H1 (cell line): ENCODE measurements at regions not wholly inside any gene's neighbourhood (a gene's known extent, or its start where the extent isn't known, plus 50 kb on each side); places are given as distances from the start of the nearest gene placed in this dataset.

Experiments
- CTCF ChIA-PET: fragments of 300-600 bp; sonication (Branson Sonifier 250); formaldehyde crosslinking; loops from one replicate; lab custom pipeline; 2021; ENCODE audit not compliant: partially characterized antibody; lab: Charles Lee
- POLR2A ChIA-PET: fragments of 300-600 bp; sonication (Branson Sonifier 250); formaldehyde crosslinking; loops from one replicate; lab custom pipeline; 2021; ENCODE audit warnings: inconsistent platforms; ENCODE audit not compliant: partially characterized antibody; lab: Charles Lee
- DNase-seq, 2 experiments: peaks; one replicate each; pipeline versions ENCODE4 v3.0.0 to v3.0.0-alpha.2; 2010 to 2022; ENCODE audit warnings: low spot score in 2 of 2, low read depth in 1 of 2, mixed read lengths in 1 of 2
- FAIRE-seq: peaks from 2 replicates; lab custom pipeline; 2011; peaks lifted over from hg19 to GRCh38; lab: Jason Lieb, UNC
- H2AFZ ChIP-seq: 2 replicates; pipeline ENCODE4 v1.8.1; 2012; ENCODE audit warnings: low read length, inconsistent platforms
- H2AK5ac ChIP-seq: 2 replicates; pipeline ENCODE4 v1.6.1; 2013; ENCODE audit warnings: low read depth, low read length
- H2BK120ac ChIP-seq: replicated peaks from 2 replicates; pipeline ENCODE3; 2013; ENCODE audit warnings: low read depth, low read length, inconsistent platforms
- H2BK12ac ChIP-seq: 2 replicates; pipeline ENCODE4 v1.6.1; 2013; ENCODE audit warnings: low read depth, low read length
- H2BK15ac ChIP-seq: 2 replicates; pipeline ENCODE4 v1.6.1; 2013; ENCODE audit warnings: low read length
- H2BK20ac ChIP-seq: 2 replicates; pipeline ENCODE4 v1.6.1; 2013; ENCODE audit warnings: low read length
- H2BK5ac ChIP-seq: 2 replicates; pipeline ENCODE4 v1.6.1; 2013; ENCODE audit warnings: low read depth, low read length
- H3K14ac ChIP-seq: 2 replicates; pipeline ENCODE4 v1.6.1; 2013; ENCODE audit warnings: inconsistent platforms; ENCODE audit not compliant: insufficient read length
- H3K18ac ChIP-seq: 2 replicates; pipeline ENCODE4 v1.6.1; 2013; ENCODE audit warnings: low read length; ENCODE audit errors: extremely low read depth
- H3K23ac ChIP-seq: 2 replicates; pipeline ENCODE4 v1.6.1; 2013; ENCODE audit warnings: inconsistent platforms; ENCODE audit not compliant: insufficient read length
- H3K23me2 ChIP-seq: 2 replicates; pipeline ENCODE4 v1.6.1; 2013; ENCODE audit warnings: low read depth, low read length
- H3K27ac ChIP-seq: 2 replicates; pipeline ENCODE4 v1.6.1; 2011; ENCODE audit warnings: low read depth, low read length, inconsistent platforms
- H3K27me3 ChIP-seq, 4 experiments: replicated peaks in 1 of 4; 1 replicate in 1 of 4; 2 replicates in 3 of 4; pipeline versions ENCODE4 v1.6.1 to v1.8.1; 2011 to 2013; ENCODE audit warnings: low read length in 3 of 4, mild to moderate bottlenecking in 3 of 4, inconsistent platforms in 2 of 4, mixed read lengths in 2 of 4, moderate library complexity in 1 of 4; ENCODE audit not compliant: control insufficient read depth in 3 of 4, insufficient read depth in 3 of 4; ENCODE audit errors: extremely low read depth in 1 of 4
- H3K36me3 ChIP-seq, 4 experiments: 2 replicates each; pipeline versions ENCODE4 v1.6.1 to v1.8.1; 2011 to 2013; ENCODE audit warnings: mild to moderate bottlenecking in 4 of 4, low read length in 3 of 4, moderate library complexity in 2 of 4, control low read depth in 1 of 4, inconsistent platforms in 1 of 4; ENCODE audit not compliant: insufficient read depth in 4 of 4, control insufficient read depth in 2 of 4
- H3K4ac ChIP-seq: replicated peaks from 2 replicates; pipeline ENCODE3; 2013; ENCODE audit warnings: low read length, low read depth, mixed read lengths, inconsistent platforms; ENCODE audit not compliant: insufficient read length
- H3K4me1 ChIP-seq, 4 experiments: replicated peaks in 1 of 4; 1 replicate in 1 of 4; 2 replicates in 3 of 4; pipeline versions ENCODE4 v1.6.1 to v1.8.1; 2011 to 2013; ENCODE audit warnings: low read length in 3 of 4, inconsistent platforms in 2 of 4, mixed read lengths in 1 of 4; ENCODE audit not compliant: insufficient read depth in 4 of 4, control insufficient read depth in 3 of 4
- H3K4me2 ChIP-seq, 2 experiments: 2 replicates each; pipeline versions ENCODE4 v1.6.1 to v1.8.1; 2011 to 2013; ENCODE audit warnings: low read depth in 2 of 2, low read length in 2 of 2, control low read depth in 1 of 2, inconsistent platforms in 1 of 2, mild to moderate bottlenecking in 1 of 2; ENCODE audit not compliant: insufficient read depth in 1 of 2
- H3K4me3 ChIP-seq, 4 experiments: fragments of 200-600, 300-600 bp in 1 of 4; sonication (generic), shearing (Covaris generic), sonication (Bioruptor Twin) in 1 of 4; 2 replicates each; pipeline versions ENCODE4 v1.5.1 to v1.8.1; 2011 to 2016; ENCODE audit warnings: low read length in 4 of 4, low read depth in 3 of 4, control low read depth in 2 of 4, inconsistent platforms in 2 of 4, mild to moderate bottlenecking in 2 of 4, mixed read lengths in 1 of 4, moderate library complexity in 1 of 4; ENCODE audit not compliant: insufficient read depth in 2 of 4; ENCODE audit errors: extremely low read depth in 1 of 4
- H3K56ac ChIP-seq: replicated peaks from 2 replicates; pipeline ENCODE3; 2013; ENCODE audit warnings: low read depth, mild to moderate bottlenecking, mixed read lengths, low read length, inconsistent platforms; ENCODE audit not compliant: insufficient read length
- H3K79me1 ChIP-seq: 2 replicates; pipeline ENCODE4 v1.6.1; 2013; ENCODE audit warnings: low read depth, low read length, control low read depth
- H3K79me2 ChIP-seq, 2 experiments: 2 replicates each; pipeline versions ENCODE4 v1.6.1 to v1.8.1; 2012 to 2013; ENCODE audit warnings: low read length in 2 of 2, mild to moderate bottlenecking in 2 of 2, inconsistent platforms in 1 of 2; ENCODE audit not compliant: insufficient read depth in 2 of 2, control insufficient read depth in 1 of 2
- H3K9ac ChIP-seq, 4 experiments: replicated peaks in 1 of 4; 1 replicate in 1 of 4; 2 replicates in 3 of 4; pipeline versions ENCODE4 v1.6.1 to v1.8.1; 2011 to 2013; ENCODE audit warnings: low read depth in 3 of 4, low read length in 3 of 4, control low read depth in 2 of 4, mild to moderate bottlenecking in 2 of 4, moderate library complexity in 2 of 4, inconsistent platforms in 1 of 4; ENCODE audit errors: extremely low read depth in 1 of 4
- H3K9me3 ChIP-seq, 2 experiments: 2 replicates each; pipeline versions ENCODE4 v1.6.1 to v1.8.1; 2012 to 2013; ENCODE audit warnings: mild to moderate bottlenecking in 2 of 2, moderate library complexity in 2 of 2, control low read depth in 1 of 2, inconsistent platforms in 1 of 2, low read depth in 1 of 2, low read length in 1 of 2, mixed read lengths in 1 of 2; ENCODE audit not compliant: insufficient read depth in 2 of 2
- H4K20me1 ChIP-seq, 2 experiments: replicated peaks in 1 of 2; 2 replicates each; pipeline versions ENCODE3 to v1.8.1; 2011 to 2013; ENCODE audit warnings: inconsistent platforms in 2 of 2, low read length in 2 of 2, mild to moderate bottlenecking in 1 of 2; ENCODE audit not compliant: insufficient read depth in 2 of 2, control insufficient read depth in 1 of 2
- H4K5ac ChIP-seq: 2 replicates; pipeline ENCODE4 v1.6.1; 2013; ENCODE audit warnings: low read length, low read depth, mixed read lengths, inconsistent platforms; ENCODE audit not compliant: insufficient read length
- H4K8ac ChIP-seq: 2 replicates; pipeline ENCODE4 v1.8.0; 2013; ENCODE audit warnings: mild to moderate bottlenecking, moderate library complexity, low read length, inconsistent platforms; ENCODE audit not compliant: insufficient read depth; ENCODE audit errors: extremely low read depth
- H4K91ac ChIP-seq: replicated peaks from 2 replicates; pipeline ENCODE3; 2013; ENCODE audit warnings: low read length, mixed read lengths, inconsistent platforms; ENCODE audit not compliant: insufficient read length
- CBX8 ChIP-seq: fragments of 300-800, 300-1000 bp; sonication (generic); IDR thresholded peaks from 2 replicates; pipeline ENCODE4 v1.7.1; 2016; ENCODE audit warnings: low read depth, low read length, borderline replicate concordance
- E2F6 ChIP-seq: IDR thresholded peaks from 2 replicates; pipeline ENCODE4 v1.6.1; 2012; ENCODE audit warnings: inconsistent platforms
- GABPA ChIP-seq: IDR thresholded peaks from 2 replicates; pipeline ENCODE4 v1.6.1; 2011; ENCODE audit warnings: mild to moderate bottlenecking, low read length, moderate library complexity, borderline replicate concordance; ENCODE audit not compliant: insufficient read depth
- GTF2F1 ChIP-seq: IDR thresholded peaks from 2 replicates; pipeline ENCODE4 v1.6.1; 2012; ENCODE audit warnings: low read depth, low read length, improper control_type of control experiment, borderline replicate concordance
- HDAC6 ChIP-seq: IDR thresholded peaks from one replicate; pipeline ENCODE4 v1.7.1; 2012; ENCODE audit warnings: low read depth, mild to moderate bottlenecking, inconsistent platforms, low read length, moderate library complexity
- JUND ChIP-seq: IDR thresholded peaks from 2 replicates; pipeline ENCODE4 v1.6.1; 2011; ENCODE audit warnings: mild to moderate bottlenecking, improper control_type of control experiment, low read length
- POLR2A ChIP-seq, 2 experiments: IDR thresholded peaks; 1 replicate in 1 of 2; 2 replicates in 1 of 2; pipeline ENCODE4 v1.6.1; 2011; ENCODE audit warnings: low read depth in 2 of 2, low read length in 2 of 2, mild to moderate bottlenecking in 2 of 2; ENCODE audit errors: control extremely low read depth in 1 of 2
- RBBP5 ChIP-seq: IDR thresholded peaks from 2 replicates; pipeline ENCODE4 v1.7.1; 2012; ENCODE audit warnings: low read depth, mild to moderate bottlenecking, inconsistent platforms, low read length, moderate library complexity, borderline replicate concordance
- SP4 ChIP-seq: IDR thresholded peaks from 2 replicates; pipeline ENCODE4 v1.6.1; 2012; ENCODE audit warnings: low read length, inconsistent platforms
- TAF7 ChIP-seq: optimal IDR thresholded peaks from 2 replicates; pipeline ENCODE3; 2011; ENCODE audit warnings: low read depth, mild to moderate bottlenecking, inconsistent platforms, low read length, moderate library complexity, borderline replicate concordance
- TBP ChIP-seq: IDR thresholded peaks from 2 replicates; pipeline ENCODE4 v1.6.1; 2011; ENCODE audit warnings: low read depth, low read length, improper control_type of control experiment
- TEAD4 ChIP-seq: IDR thresholded peaks from 2 replicates; pipeline ENCODE4 v1.6.1; 2012; ENCODE audit warnings: low read depth, low read length, inconsistent platforms, mixed read lengths
- WGBS, 2 experiments: shearing (Covaris generic) in 1 of 2; methylation state at CpG; one replicate each; pipeline versions ENCODE4 v1.1.6 to v1.1.7; 2013 to 2015; ENCODE audit warnings: low lambda C conversion rate in 2 of 2, mixed read lengths in 2 of 2, inconsistent platforms in 1 of 2, low coverage in 1 of 2, missing lambda C conversion rate in 1 of 2; ENCODE audit not compliant: insufficient replicate concordance in 2 of 2, insufficient coverage in 1 of 2, insufficient read length in 1 of 2; ENCODE audit errors: extremely low coverage in 1 of 2, missing lambda C conversion rate in 1 of 2; 5-methylcytosine and 5-hydroxymethylcytosine counted together

GRCh38 chrX:121558886-121559285, 511.5 kb downstream of the GLUD2 start:
- CTCF ChIA-PET: no interaction called here

More at GRCh38 chrX:121558886-121559285, 511.5 kb downstream of the GLUD2 start:
- Histone ChIP-seq H2BK12ac (no peak overlapping the region), H3K79me1 (no peaks in the 10 kb centered on the region), H3K36me3 (no peaks in the 10 kb centered on the region), H3K9ac (no peak overlapping the region), H2BK15ac (no peak overlapping the region), H3K14ac (no peak overlapping the region), H3K56ac (no peak overlapping the region), H2BK5ac (no peak overlapping the region), H4K8ac (no peak overlapping the region), H3K18ac (no peak overlapping the region), H3K4me1 (no peaks in the 10 kb centered on the region), H3K27ac (no peak overlapping the region), H4K5ac (no peak overlapping the region), H3K79me2 (no peaks in the 10 kb centered on the region), H3K4ac (no peak overlapping the region), H2AK5ac (no peak overlapping the region)
- DNase-seq: no peak
- no peak for FAIRE-seq
- WGBS, 2 experiments: 90% methylated on average over 2 of the region's 2 CpGs; no CpG with 5 or more reads in 1 of the 2 experiments
- POLR2A ChIA-PET: no interaction called here
- no peak for TF ChIP-seq SP4
- no peak for TF ChIP-seq GABPA
- TF ChIP-seq E2F6: no peak
- no peak for TF ChIP-seq CBX8
- no peak for TF ChIP-seq JUND
- TF ChIP-seq TEAD4: no peak
- TF ChIP-seq POLR2A (IDR thresholded peaks at IDR 0.05; ENCODE audit: control extremely low read depth in 1 of 2, low read depth in 2 of 2, low read length in 2 of 2): no peak
- no peak for TF ChIP-seq HDAC6
- TF ChIP-seq TAF7: no peak
- TF ChIP-seq GTF2F1: no peak
- TF ChIP-seq RBBP5: no peak
- no peak for TF ChIP-seq TBP
- TF ChIP-seq, all 59 proteins: peak for 0
- Histone ChIP-seq H3K27me3 (no peaks in the 10 kb centered on the region), H3K9me3 (no peaks in the 10 kb centered on the region), H2BK20ac (no peak overlapping the region), H3K23me2 (no peaks in the 10 kb centered on the region), H4K20me1 (no peaks in the 10 kb centered on the region), H2BK120ac (no peak overlapping the region), H3K4me3 (no peak overlapping the region), H4K91ac (no peak overlapping the region), H2AFZ (no peak overlapping the region), H3K4me2 (no peak overlapping the region), H3K23ac (no peak overlapping the region)
